Esophagus muscularis mucosa (tissue), 3 donors: ENCODE measurements at regions not wholly inside any gene's neighbourhood (a gene's known extent, or its start where the extent isn't known, plus 50 kb on each side); places are given as distances from the start of the nearest gene placed in this dataset.

Source experiments
- POLR2A ChIP-seq: fragments of 450-650 bp; IDR thresholded peaks from one replicate; pipeline ENCODE4 v1.6.1; 2017; ENCODE audit warnings: antibody characterized with exemption, moderate library complexity, mild to moderate bottlenecking, low read depth
- POLR2AphosphoS5 ChIP-seq, 2 donors: sonication (generic); formaldehyde crosslinking; IDR thresholded peaks; one replicate each; pipeline ENCODE4 v1.6.1; 2017; ENCODE audit warnings: antibody characterized with exemption in 2 of 2
- TF ChIP-seq, protein P1 (sequence below), 3 experiments: fragments of 200-600 bp in 2 of 3; fragments of 450-650 bp in 1 of 3; sonication (generic) in 2 of 3; IDR thresholded peaks; one replicate each; pipeline ENCODE4 v1.5.1; 2017 to 2019; ENCODE audit warnings: antibody characterized with exemption in 3 of 3, mild to moderate bottlenecking in 2 of 3, moderate library complexity in 1 of 3

DNA sequence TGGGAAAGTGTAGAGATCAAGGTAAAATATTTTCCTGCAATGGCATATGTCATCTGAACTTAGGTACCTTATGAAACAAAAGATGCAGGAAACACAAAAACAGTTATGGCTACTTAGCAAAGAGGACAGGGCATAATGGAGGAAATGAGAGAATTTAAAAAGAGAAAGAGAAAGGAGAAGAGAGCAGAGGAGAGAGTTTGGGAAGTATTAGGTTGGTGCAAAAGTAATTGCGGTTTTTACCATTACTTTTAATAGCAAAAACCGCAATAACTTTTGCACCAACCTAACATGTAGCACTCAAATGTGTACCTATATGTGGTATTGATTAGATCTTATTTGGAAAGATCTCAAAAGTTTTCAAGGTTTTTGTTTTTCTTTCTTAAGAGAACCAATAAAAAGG lies 160.1 kb upstream of the ACTBL2 start:
- TF ChIP-seq, protein P1, sequence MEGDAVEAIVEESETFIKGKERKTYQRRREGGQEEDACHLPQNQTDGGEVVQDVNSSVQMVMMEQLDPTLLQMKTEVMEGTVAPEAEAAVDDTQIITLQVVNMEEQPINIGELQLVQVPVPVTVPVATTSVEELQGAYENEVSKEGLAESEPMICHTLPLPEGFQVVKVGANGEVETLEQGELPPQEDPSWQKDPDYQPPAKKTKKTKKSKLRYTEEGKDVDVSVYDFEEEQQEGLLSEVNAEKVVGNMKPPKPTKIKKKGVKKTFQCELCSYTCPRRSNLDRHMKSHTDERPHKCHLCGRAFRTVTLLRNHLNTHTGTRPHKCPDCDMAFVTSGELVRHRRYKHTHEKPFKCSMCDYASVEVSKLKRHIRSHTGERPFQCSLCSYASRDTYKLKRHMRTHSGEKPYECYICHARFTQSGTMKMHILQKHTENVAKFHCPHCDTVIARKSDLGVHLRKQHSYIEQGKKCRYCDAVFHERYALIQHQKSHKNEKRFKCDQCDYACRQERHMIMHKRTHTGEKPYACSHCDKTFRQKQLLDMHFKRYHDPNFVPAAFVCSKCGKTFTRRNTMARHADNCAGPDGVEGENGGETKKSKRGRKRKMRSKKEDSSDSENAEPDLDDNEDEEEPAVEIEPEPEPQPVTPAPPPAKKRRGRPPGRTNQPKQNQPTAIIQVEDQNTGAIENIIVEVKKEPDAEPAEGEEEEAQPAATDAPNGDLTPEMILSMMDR (IDR thresholded peaks at IDR 0.05): no peak
- TF ChIP-seq POLR2A (no peak), POLR2AphosphoS5 (IDR thresholded peaks at IDR 0.05) (no peak)
